GM13976 (cell line): ENCODE measurements at regions not wholly inside any gene's neighbourhood (a gene's known extent, or its start where the extent isn't known, plus 50 kb on each side); places are given as distances from the start of the nearest gene placed in this dataset.

Source experiments
- DNase-seq: peaks from one replicate; pipeline ENCODE4 v3.0.0; 2012; ENCODE audit warnings: low spot score
- in situ Hi-C: fragments of 300-500 bp; cut with MboI; formaldehyde crosslinking; loops from one replicate; pipeline ENCODE4 v1.12.0; 2022; ENCODE audit warnings: low sequenced_read_pairs, mixed read lengths, inconsistent platforms; ENCODE audit not compliant: unreplicated experiment
- TF ChIP-seq, protein P1 (sequence below): IDR thresholded peaks from 2 replicates; pipeline ENCODE4 v1.5.1; 2012; ENCODE audit warnings: borderline replicate concordance, mild to moderate bottlenecking; ENCODE audit not compliant: insufficient read depth; ENCODE audit errors: extremely low read depth, missing control alignments, control extremely low read depth

DNA sequence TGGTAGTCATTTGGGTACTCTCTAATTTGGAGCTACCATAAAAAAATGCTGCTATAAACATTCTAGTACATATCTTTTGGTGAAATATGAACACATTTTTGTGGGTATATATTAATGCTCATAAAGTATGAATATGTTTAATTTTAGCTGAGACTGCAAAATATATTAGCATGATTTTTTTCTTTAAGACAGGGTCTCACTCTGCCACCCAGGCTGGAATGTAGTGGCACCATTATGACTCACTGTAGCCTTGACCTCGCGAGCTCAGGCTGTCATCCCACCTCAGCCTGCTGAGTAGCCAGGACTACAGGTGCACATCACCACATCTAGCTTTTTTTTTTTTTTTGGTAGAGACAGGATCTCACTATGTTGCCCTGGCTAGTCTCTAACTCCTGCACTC lies 371.7 kb downstream of the SOX9 start:
- DNase-seq: no peak
- in situ Hi-C loops: no loop called here
- TF ChIP-seq, protein P1, sequence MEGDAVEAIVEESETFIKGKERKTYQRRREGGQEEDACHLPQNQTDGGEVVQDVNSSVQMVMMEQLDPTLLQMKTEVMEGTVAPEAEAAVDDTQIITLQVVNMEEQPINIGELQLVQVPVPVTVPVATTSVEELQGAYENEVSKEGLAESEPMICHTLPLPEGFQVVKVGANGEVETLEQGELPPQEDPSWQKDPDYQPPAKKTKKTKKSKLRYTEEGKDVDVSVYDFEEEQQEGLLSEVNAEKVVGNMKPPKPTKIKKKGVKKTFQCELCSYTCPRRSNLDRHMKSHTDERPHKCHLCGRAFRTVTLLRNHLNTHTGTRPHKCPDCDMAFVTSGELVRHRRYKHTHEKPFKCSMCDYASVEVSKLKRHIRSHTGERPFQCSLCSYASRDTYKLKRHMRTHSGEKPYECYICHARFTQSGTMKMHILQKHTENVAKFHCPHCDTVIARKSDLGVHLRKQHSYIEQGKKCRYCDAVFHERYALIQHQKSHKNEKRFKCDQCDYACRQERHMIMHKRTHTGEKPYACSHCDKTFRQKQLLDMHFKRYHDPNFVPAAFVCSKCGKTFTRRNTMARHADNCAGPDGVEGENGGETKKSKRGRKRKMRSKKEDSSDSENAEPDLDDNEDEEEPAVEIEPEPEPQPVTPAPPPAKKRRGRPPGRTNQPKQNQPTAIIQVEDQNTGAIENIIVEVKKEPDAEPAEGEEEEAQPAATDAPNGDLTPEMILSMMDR: no peak

DNA sequence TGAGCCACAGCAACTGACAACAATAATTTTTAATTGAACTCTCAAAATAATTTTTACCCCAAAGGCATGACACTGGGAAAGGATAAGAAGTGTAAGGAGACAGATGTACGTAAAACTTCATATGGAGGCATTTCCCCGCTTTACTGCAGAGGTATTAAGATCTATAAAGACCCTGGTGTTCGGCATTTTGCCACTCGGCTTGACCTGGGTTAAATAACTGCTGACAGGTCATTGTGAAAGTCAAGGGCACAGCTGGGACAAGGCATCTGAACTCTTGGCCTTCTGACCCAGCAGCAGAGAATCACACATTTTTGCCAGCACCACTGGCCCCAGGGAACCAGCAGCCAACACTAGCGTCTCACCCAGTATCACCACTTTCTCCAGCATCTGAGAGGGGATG lies 372.1 kb downstream of the SOX9 start:
- TF ChIP-seq, protein P1: no peak
- in situ Hi-C loops: no loop called here

DNA sequence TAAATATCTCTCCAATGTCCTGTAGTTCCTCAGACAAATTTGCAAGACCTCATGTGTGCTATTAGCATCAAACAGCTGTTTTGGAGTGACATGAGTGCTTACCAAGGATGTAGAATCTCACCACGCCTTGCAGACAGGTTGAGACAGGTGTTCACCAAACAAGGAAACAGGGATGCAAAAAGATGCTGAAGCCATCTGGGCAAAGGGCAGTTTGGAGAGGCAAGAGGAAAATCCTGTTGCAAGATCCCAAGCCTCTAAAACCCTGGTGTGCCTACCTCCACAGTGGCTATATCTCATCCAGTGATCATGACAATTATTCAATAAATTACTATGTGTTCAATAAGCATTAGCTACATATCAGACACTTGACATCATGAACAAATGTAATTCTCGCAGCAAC lies 373.7 kb downstream of the SOX9 start:
- in situ Hi-C loops: no loop called here
- DNase-seq: no peak
- TF ChIP-seq, protein P1: no peak

More for the DNA sequence above, 372.1 kb downstream of the SOX9 start:
- no peak for DNase-seq

DNA sequence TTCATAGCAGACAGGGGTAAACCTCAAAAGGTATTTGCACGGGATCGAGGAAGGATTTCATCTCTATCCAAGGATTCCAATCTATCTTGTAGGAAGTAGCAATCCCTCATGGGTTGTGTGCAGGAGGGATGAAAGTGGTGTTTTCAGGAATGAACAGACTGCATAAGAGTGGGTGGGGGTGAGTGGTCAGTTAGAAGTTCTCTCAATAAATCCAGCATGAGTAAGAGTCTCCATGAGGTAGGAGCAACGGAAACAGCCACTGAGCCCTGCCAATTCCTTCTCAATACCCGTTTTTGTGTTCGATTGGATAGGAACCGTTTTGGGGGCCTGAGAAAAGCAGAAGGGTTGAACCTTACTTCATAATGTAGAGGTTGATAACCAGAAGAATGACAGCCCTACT lies 375.6 kb downstream of the SOX9 start:
- in situ Hi-C loops: no loop called here
- TF ChIP-seq, protein P1: no peak
- no peak for DNase-seq

DNA sequence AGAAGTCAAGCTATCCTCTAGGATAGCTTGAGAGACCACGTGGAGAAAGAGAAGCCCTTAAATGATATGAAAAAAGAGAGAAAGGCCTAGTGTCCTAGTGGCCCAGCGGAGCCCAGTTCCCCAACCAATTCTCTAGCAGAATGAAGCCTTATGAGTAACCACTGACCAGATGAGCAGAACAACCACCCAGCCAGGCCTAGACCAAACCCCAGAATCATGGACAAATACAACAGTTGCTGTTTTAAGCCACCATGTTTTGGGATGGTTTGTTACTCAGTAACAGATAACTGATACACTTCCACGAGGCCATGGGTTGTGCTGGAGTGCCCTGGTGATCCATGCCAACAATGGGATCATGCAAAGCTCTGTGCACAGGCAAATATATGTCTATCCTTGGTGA lies 377.1 kb downstream of the SOX9 start:
- no peak for DNase-seq
- TF ChIP-seq, protein P1: no peak
- in situ Hi-C loops: no loop called here

DNA sequence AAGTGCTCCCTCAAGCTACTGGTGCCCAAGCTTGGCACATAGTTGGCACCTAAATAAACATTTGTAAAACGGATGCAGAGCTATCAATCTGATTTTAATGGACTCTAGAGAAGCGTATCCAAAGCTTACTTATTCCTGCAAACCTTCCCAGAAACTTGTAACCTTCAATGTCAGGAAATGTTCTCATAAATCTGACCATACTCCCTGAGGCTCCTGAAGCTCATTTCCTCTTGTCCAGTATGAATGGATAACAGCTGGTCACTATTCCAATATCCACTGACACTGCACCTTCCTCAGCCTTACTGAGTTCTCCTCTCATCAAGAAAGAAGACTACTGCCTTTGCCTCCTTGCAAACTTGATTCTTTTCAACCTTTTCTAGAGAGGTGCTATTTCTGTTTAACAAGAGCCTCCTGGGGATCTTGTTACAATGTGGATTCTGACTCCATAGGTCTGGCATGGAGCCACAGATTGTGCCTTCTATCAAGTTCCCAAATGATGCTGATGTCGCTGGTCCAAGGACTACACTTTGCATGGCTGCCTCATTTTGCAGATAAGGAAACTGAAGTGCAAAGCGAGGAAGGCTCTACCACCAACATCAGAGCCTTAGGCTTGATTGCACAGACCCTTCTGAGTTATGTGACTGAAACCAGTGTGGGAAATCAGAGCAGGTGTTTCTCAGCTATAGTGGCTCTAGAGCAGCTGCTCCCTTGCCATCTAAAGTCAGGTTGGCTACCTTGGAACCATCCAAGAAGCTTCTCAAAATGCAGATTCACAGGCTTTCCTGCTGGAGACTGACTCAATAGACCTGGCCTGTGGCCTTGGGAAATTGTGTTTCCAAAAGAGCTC lies 377.8 kb downstream of the SOX9 start:
- TF ChIP-seq, protein P1: no peak
- DNase-seq: no peak
- in situ Hi-C loops: no loop called here
